SK-N-SH treated with all-trans-retinoic acid at 6 μM for 48 hours (cell line): ENCODE measurements at regions not wholly inside any gene's neighbourhood (a gene's known extent, or its start where the extent isn't known, plus 50 kb on each side); places are given as distances from the start of the nearest gene placed in this dataset.

ENCODE experiments used
- ATAC-seq: fragments of 200-7000 bp; cut with Tn5 transposase; 3 replicates; pipeline ENCODE4 v1.9.1; 2020; ENCODE audit warnings: mild to moderate bottlenecking, moderate library complexity
- ARNTL ChIP-seq: fragments of 450-650 bp; formaldehyde crosslinking; IDR thresholded peaks from 2 replicates; pipeline ENCODE4 v1.5.0; 2020; ENCODE audit warnings: low read depth, mild to moderate bottlenecking, moderate library complexity, borderline replicate concordance
- BACH2 ChIP-seq: fragments of 250-450 bp; sonication (Bioruptor Pico); IDR thresholded peaks from 2 replicates; pipeline ENCODE4 v1.9.0; 2021; ENCODE audit warnings: mild to moderate bottlenecking, borderline replicate concordance
- CREB5 ChIP-seq: fragments of 250-450 bp; sonication (Bioruptor Pico); IDR thresholded peaks from 2 replicates; pipeline ENCODE4 v1.5.1; 2020; ENCODE audit warnings: low read depth, mild to moderate bottlenecking, moderate library complexity
- CSDC2 ChIP-seq: fragments of 250-450 bp; sonication (Bioruptor Pico); IDR thresholded peaks from 2 replicates; pipeline ENCODE4 v1.5.0; 2020; ENCODE audit warnings: mild to moderate bottlenecking, moderate library complexity
- CSRNP3 ChIP-seq: fragments of 250-450 bp; sonication (Bioruptor Pico); IDR thresholded peaks from 2 replicates; pipeline ENCODE4 v1.5.1; 2021; ENCODE audit warnings: mild to moderate bottlenecking, moderate library complexity
- ESRRG ChIP-seq: fragments of 250-450 bp; sonication (Bioruptor Pico); IDR thresholded peaks from 2 replicates; pipeline ENCODE4 v1.6.1; 2021; ENCODE audit warnings: mild to moderate bottlenecking
- GLIS3 ChIP-seq: fragments of 250-450 bp; sonication (Bioruptor Pico); IDR thresholded peaks from 2 replicates; pipeline ENCODE4 v1.5.0; 2020; ENCODE audit warnings: mild to moderate bottlenecking, moderate library complexity
- ISL1 ChIP-seq: fragments of 250-450 bp; sonication (Bioruptor Pico); IDR thresholded peaks from 2 replicates; pipeline ENCODE4 v2.1.2; 2022; ENCODE audit warnings: mild to moderate bottlenecking, moderate library complexity
- OSR1 ChIP-seq: fragments of 250-450 bp; sonication (Bioruptor Pico); IDR thresholded peaks from 2 replicates; pipeline ENCODE4 v1.8.0; 2022; ENCODE audit warnings: moderate library complexity, mild to moderate bottlenecking, inconsistent platforms
- POU6F1 ChIP-seq: fragments of 250-450 bp; sonication (Bioruptor Pico); IDR thresholded peaks from 2 replicates; pipeline ENCODE4 v1.8.0; 2021; ENCODE audit warnings: low read depth, mild to moderate bottlenecking, moderate library complexity, borderline replicate concordance
- PPARA ChIP-seq: fragments of 250-450 bp; sonication (Bioruptor Pico); IDR thresholded peaks from 2 replicates; pipeline ENCODE4 v1.5.0; 2020; ENCODE audit warnings: mild to moderate bottlenecking, borderline replicate concordance
- RARB ChIP-seq: fragments of 250-450 bp; sonication (Bioruptor Pico); IDR thresholded peaks from 2 replicates; pipeline ENCODE4 v1.8.0; 2021; ENCODE audit warnings: mild to moderate bottlenecking, moderate library complexity
- SNAI2 ChIP-seq: fragments of 250-450 bp; sonication (Bioruptor Pico); IDR thresholded peaks from 2 replicates; pipeline ENCODE4 v1.5.0; 2020; ENCODE audit warnings: mild to moderate bottlenecking, moderate library complexity
- TCF4 ChIP-seq: fragments of 250-450 bp; sonication (Bioruptor Pico); IDR thresholded peaks from 2 replicates; pipeline ENCODE4 v1.8.0; 2021; ENCODE audit warnings: mild to moderate bottlenecking, moderate library complexity, borderline replicate concordance
- TOX ChIP-seq: fragments of 250-450 bp; sonication (Bioruptor Pico); IDR thresholded peaks from 2 replicates; pipeline ENCODE4 v1.8.0; 2021; ENCODE audit warnings: mild to moderate bottlenecking, moderate library complexity, borderline replicate concordance
- ZC3H10 ChIP-seq: fragments of 250-450 bp; sonication (Bioruptor Pico); IDR thresholded peaks from 2 replicates; pipeline ENCODE4 v1.5.1; 2021; ENCODE audit warnings: mild to moderate bottlenecking, moderate library complexity
- ZFP3 ChIP-seq: fragments of 250-450 bp; sonication (Bioruptor Pico); IDR thresholded peaks from 2 replicates; pipeline ENCODE4 v1.5.0; 2020; ENCODE audit warnings: mild to moderate bottlenecking, moderate library complexity
- ZFP30 ChIP-seq: fragments of 450-650 bp; formaldehyde crosslinking; IDR thresholded peaks from 2 replicates; pipeline ENCODE4 v1.5.0; 2022; ENCODE audit warnings: mild to moderate bottlenecking, moderate library complexity
- ZNF70 ChIP-seq: fragments of 450-650 bp; formaldehyde crosslinking; IDR thresholded peaks from 2 replicates; pipeline ENCODE4 v1.5.0; 2020; ENCODE audit warnings: mild to moderate bottlenecking, moderate library complexity
- ZNF8 ChIP-seq: fragments of 450-650 bp; formaldehyde crosslinking; IDR thresholded peaks from 2 replicates; pipeline ENCODE4 v1.5.0; 2020; ENCODE audit warnings: mild to moderate bottlenecking, moderate library complexity
- TF ChIP-seq, protein P1 (sequence below): fragments of 250-450 bp; sonication (Bioruptor Pico); IDR thresholded peaks from 2 replicates; pipeline ENCODE4 v1.8.0; 2020; ENCODE audit warnings: mild to moderate bottlenecking, moderate library complexity, borderline replicate concordance
- TF ChIP-seq, protein P2 (sequence below): fragments of 250-450 bp; sonication (Bioruptor Pico); IDR thresholded peaks from 2 replicates; pipeline ENCODE4 v1.5.0; 2020; ENCODE audit warnings: mild to moderate bottlenecking, moderate library complexity

- no peak for ATAC-seq
- TF ChIP-seq GLIS3 (no peak), BACH2 (CRISPR knock-in tag) (no peak), TOX (no peak), PPARA (CRISPR knock-in tag) (no peak), TCF4 (CRISPR knock-in tag) (no peak), RARB (no peak), CSDC2 (no peak), SNAI2 (CRISPR knock-in tag) (no peak), ZNF8 (CRISPR knock-in tag) (no peak), CREB5 (CRISPR knock-in tag) (no peak), ZNF70 (no peak), ZFP30 (CRISPR knock-in tag) (no peak)
- TF ChIP-seq, protein P1, sequence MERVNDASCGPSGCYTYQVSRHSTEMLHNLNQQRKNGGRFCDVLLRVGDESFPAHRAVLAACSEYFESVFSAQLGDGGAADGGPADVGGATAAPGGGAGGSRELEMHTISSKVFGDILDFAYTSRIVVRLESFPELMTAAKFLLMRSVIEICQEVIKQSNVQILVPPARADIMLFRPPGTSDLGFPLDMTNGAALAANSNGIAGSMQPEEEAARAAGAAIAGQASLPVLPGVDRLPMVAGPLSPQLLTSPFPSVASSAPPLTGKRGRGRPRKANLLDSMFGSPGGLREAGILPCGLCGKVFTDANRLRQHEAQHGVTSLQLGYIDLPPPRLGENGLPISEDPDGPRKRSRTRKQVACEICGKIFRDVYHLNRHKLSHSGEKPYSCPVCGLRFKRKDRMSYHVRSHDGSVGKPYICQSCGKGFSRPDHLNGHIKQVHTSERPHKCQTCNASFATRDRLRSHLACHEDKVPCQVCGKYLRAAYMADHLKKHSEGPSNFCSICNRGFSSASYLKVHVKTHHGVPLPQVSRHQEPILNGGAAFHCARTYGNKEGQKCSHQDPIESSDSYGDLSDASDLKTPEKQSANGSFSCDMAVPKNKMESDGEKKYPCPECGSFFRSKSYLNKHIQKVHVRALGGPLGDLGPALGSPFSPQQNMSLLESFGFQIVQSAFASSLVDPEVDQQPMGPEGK (CRISPR knock-in tag) = no peak
These were observed 913.9 kb upstream of the NDST4 start for GRCh38 chr4:116027311-116027710.

DNA sequence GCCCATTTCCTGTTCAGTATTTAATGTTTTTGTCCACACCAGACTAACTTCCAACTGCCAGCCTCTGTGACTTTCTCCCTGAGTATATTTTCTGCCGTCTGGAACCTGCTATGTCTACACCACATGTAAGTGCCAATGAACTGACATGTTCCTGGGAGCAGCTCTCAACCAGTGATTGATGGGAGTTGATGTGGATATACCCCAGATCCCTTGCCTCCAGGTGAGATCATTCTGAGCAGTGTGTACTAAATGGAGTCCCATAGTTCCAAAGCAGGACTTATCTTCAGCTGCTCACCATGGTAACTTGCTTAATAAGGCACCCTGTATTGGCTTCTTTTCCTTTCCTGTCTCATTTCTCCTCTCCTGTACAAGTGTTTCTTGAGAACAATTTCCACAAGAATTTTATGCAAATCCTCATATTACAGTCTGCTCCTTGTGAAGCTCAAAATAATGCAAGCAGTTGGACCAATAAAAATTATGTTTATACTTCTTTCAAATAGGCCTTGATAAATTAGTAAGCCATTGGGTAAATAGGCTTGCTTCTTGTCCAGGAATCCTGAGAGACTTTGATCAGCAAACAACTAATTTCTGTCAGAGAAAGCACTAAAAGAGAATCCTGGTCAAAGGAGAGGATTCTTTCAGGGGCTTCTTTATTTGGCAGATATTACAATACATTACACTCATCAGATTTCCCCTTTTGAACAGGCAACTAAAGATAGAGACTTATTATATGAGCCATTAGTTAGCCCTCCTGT lies 911.7 kb upstream of the NDST4 start:
- no peak for TF ChIP-seq ZFP30 (CRISPR knock-in tag)
- no peak for TF ChIP-seq GLIS3
- TF ChIP-seq ESRRG (CRISPR knock-in tag) = no peak
- no peak for TF ChIP-seq POU6F1
- no peak for TF ChIP-seq ZFP3
- no peak for TF ChIP-seq RARB
- TF ChIP-seq OSR1 (CRISPR knock-in tag) = no peak
- TF ChIP-seq CSRNP3 (CRISPR knock-in tag) = no peak
- TF ChIP-seq ISL1 (CRISPR knock-in tag) = no peak
- no peak for TF ChIP-seq ARNTL (CRISPR knock-in tag)
- no peak for TF ChIP-seq ZNF70
- no peak for TF ChIP-seq SNAI2 (CRISPR knock-in tag)
- no peak for TF ChIP-seq ZC3H10 (CRISPR knock-in tag)
- TF ChIP-seq ZNF8 (CRISPR knock-in tag) = no peak
- TF ChIP-seq, protein P1 (CRISPR knock-in tag) = no peak
- TF ChIP-seq, protein P2, sequence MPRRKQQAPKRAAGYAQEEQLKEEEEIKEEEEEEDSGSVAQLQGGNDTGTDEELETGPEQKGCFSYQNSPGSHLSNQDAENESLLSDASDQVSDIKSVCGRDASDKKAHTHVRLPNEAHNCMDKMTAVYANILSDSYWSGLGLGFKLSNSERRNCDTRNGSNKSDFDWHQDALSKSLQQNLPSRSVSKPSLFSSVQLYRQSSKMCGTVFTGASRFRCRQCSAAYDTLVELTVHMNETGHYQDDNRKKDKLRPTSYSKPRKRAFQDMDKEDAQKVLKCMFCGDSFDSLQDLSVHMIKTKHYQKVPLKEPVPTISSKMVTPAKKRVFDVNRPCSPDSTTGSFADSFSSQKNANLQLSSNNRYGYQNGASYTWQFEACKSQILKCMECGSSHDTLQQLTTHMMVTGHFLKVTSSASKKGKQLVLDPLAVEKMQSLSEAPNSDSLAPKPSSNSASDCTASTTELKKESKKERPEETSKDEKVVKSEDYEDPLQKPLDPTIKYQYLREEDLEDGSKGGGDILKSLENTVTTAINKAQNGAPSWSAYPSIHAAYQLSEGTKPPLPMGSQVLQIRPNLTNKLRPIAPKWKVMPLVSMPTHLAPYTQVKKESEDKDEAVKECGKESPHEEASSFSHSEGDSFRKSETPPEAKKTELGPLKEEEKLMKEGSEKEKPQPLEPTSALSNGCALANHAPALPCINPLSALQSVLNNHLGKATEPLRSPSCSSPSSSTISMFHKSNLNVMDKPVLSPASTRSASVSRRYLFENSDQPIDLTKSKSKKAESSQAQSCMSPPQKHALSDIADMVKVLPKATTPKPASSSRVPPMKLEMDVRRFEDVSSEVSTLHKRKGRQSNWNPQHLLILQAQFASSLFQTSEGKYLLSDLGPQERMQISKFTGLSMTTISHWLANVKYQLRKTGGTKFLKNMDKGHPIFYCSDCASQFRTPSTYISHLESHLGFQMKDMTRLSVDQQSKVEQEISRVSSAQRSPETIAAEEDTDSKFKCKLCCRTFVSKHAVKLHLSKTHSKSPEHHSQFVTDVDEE (CRISPR knock-in tag) = no peak
- TF ChIP-seq PPARA (CRISPR knock-in tag) = no peak
- no peak for ATAC-seq
